ENCODE measurements at regions not wholly inside any gene's neighbourhood (a gene's known extent, or its start where the extent isn't known, plus 50 kb on each side); places are given as distances from the start of the nearest gene placed in this dataset.

GRCh38 chr14:51145246-51145645 is 50.3 kb upstream of the TRIM9 start:
- DNase-seq: no peak

DNA sequence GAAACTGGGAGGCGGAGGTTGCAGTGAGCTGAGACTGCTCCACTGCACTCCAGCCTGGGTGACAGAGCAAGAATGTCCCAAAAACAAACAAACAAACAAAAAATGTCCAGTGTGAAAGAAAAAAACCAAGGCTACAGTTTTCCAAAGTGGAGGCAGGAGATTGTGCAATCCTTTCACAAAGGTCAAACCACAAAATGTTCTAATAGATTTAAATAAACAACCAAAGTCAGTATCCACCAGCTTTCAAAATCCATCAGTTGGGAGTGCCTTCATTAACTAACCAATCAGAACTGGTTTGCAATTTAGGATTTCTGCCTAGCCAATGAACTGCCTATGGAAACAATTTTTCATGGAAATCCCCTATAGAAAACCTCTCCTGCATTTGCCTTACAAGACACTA is 52.3 kb upstream of the TRIM9 start:
- DNase-seq: no peak

DNA sequence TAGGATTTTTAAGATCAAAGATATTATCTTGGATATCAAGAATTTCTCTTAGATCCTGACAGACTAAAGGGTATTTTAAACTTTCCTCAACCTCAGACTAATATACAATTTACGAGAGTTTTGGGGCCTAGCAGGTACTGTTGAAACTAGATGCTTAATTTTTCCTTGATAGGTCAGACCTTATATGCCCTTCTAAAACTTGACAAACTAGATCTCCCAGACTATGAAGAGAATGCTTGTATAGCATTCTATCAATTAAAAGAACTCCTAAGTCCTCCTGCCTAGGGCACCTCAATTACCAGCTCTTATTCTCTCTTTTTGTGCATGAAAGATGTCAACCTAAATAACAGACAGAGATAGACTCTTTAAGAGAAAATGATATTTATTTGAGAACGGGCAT is 60.4 kb upstream of the TRIM9 start:
- DNase-seq: no peak

GRCh38 chr14:51157012-51157411 is 62.1 kb upstream of the TRIM9 start:
- DNase-seq: no peak

DNA sequence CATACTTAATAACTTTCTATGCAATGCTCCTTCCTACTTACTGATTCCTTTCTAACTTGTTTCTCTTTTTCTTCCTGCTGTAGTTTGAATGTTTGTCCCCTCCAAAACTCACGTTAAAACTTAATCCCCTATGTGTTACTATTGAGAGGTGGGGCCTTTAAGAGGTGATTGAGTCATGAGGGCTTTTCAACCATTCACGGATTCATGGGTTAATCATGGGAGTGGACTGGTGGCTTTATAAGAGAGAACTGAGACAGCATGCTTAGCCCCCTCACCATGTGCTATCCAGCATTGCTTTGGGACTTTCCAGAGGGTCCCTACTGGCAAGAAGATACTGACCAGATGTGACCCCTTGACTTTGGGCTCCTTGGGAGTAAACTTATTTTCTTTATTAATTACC is 66.0 kb upstream of the TRIM9 start:
- no peak for DNase-seq

DNA sequence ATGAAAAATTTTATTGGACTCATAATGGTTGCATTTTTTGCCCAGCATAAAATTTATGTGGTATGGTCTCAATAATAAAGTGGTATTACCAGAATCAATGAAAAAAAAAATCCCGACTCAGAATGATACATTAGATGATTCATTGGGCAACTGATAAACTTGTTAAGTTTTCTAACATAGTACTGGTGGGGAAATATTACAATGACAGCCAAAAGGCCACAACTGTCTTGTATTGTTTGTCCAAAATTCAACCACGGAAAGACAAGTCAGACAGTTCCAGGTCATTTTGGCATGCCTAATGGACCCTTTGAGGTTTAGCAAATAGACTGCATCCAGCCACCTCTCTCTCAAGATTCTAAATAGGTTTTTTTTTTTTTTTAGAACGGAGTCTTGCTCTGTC is 70.5 kb upstream of the TRIM9 start:
- no peak for DNase-seq

- DNase-seq: no peak
These were observed 72.3 kb upstream of the TMX1 start for GRCh38 chr14:51167587-51168214.

GRCh38 chr14:51168215-51168613 is 71.8 kb upstream of the TMX1 start:
- no peak for DNase-seq

DNA sequence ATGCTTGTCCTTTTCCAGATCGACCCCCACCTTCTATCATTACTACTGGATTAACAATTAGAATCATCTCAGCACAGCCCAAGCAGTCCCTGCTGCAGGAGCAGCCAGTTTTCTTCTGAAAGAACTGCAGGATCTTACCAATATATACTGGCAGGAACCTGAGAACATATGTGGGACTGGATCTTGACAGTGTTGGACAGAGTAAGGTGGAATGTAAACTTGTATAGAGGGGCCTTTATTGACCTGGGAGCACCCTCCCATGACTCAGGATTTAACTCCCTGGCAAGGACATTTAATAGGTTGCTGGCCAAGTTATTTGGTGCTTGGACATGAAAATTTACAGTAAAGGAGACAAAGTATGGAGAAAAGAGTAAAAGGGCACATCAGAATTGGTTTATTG is 66.2 kb upstream of the TMX1 start:
- no peak for DNase-seq

DNA sequence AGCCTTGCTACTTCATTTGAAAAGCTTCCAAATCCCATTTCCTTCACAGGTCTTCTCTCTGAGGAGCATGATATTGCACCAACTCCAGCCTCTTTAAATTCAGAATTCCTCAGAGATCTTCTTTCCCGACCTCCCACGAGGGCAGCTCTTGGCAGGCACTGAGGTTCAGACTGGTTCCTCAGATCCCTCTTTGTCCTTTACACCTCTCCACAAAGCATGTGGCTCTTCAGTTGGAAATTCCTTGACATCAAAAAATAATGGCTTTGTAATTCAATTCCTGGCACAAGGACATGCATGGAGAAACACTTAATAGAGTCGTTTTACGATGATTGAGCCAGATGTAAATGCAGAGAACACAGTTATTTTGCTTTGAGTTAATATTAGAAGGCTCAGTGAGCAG is 63.2 kb upstream of the TMX1 start:
- peak; percentile 66 for DNase-seq

- no peak for DNase-seq
These were observed 59.5 kb upstream of the TMX1 start for GRCh38 chr14:51180577-51180976.

GRCh38 chr14:51182131-51182565 is 57.9 kb upstream of the TMX1 start:
- no peak for DNase-seq

GRCh38 chr14:51185180-51185579 is 54.9 kb upstream of the TMX1 start:
- no peak for DNase-seq

GRCh38 chr14:51185754-51186153 is 54.3 kb upstream of the TMX1 start:
- DNase-seq: no peak

- no peak for DNase-seq
These were observed 51.4 kb upstream of the TMX1 start for GRCh38 chr14:51188566-51189185.

- DNase-seq: no peak
These were observed 50.3 kb upstream of the TMX1 start for GRCh38 chr14:51189600-51190376.

All from renal pelvis (tissue), 1 donor.